H1 (cell line): ENCODE measurements at regions not wholly inside any gene's neighbourhood (a gene's known extent, or its start where the extent isn't known, plus 50 kb on each side); places are given as distances from the start of the nearest gene placed in this dataset.

Experiments
- CTCF ChIA-PET: fragments of 300-600 bp; sonication (Branson Sonifier 250); formaldehyde crosslinking; loops from one replicate; lab custom pipeline; 2021; ENCODE audit not compliant: partially characterized antibody; lab: Charles Lee
- POLR2A ChIA-PET: fragments of 300-600 bp; sonication (Branson Sonifier 250); formaldehyde crosslinking; loops from one replicate; lab custom pipeline; 2021; ENCODE audit warnings: inconsistent platforms; ENCODE audit not compliant: partially characterized antibody; lab: Charles Lee
- DNase-seq, 2 experiments: peaks; one replicate each; pipeline versions ENCODE4 v3.0.0 to v3.0.0-alpha.2; 2010 to 2022; ENCODE audit warnings: low spot score in 2 of 2, low read depth in 1 of 2, mixed read lengths in 1 of 2
- FAIRE-seq: peaks from 2 replicates; lab custom pipeline; 2011; peaks lifted over from hg19 to GRCh38; lab: Jason Lieb, UNC
- H2AFZ ChIP-seq: 2 replicates; pipeline ENCODE4 v1.8.1; 2012; ENCODE audit warnings: low read length, inconsistent platforms
- H2AK5ac ChIP-seq: 2 replicates; pipeline ENCODE4 v1.6.1; 2013; ENCODE audit warnings: low read depth, low read length
- H2BK120ac ChIP-seq: replicated peaks from 2 replicates; pipeline ENCODE3; 2013; ENCODE audit warnings: low read depth, low read length, inconsistent platforms
- H2BK12ac ChIP-seq: 2 replicates; pipeline ENCODE4 v1.6.1; 2013; ENCODE audit warnings: low read depth, low read length
- H2BK15ac ChIP-seq: 2 replicates; pipeline ENCODE4 v1.6.1; 2013; ENCODE audit warnings: low read length
- H2BK20ac ChIP-seq: 2 replicates; pipeline ENCODE4 v1.6.1; 2013; ENCODE audit warnings: low read length
- H2BK5ac ChIP-seq: 2 replicates; pipeline ENCODE4 v1.6.1; 2013; ENCODE audit warnings: low read depth, low read length
- H3K14ac ChIP-seq: 2 replicates; pipeline ENCODE4 v1.6.1; 2013; ENCODE audit warnings: inconsistent platforms; ENCODE audit not compliant: insufficient read length
- H3K18ac ChIP-seq: 2 replicates; pipeline ENCODE4 v1.6.1; 2013; ENCODE audit warnings: low read length; ENCODE audit errors: extremely low read depth
- H3K23ac ChIP-seq: 2 replicates; pipeline ENCODE4 v1.6.1; 2013; ENCODE audit warnings: inconsistent platforms; ENCODE audit not compliant: insufficient read length
- H3K23me2 ChIP-seq: 2 replicates; pipeline ENCODE4 v1.6.1; 2013; ENCODE audit warnings: low read depth, low read length
- H3K27ac ChIP-seq: 2 replicates; pipeline ENCODE4 v1.6.1; 2011; ENCODE audit warnings: low read depth, low read length, inconsistent platforms
- H3K27me3 ChIP-seq, 4 experiments: replicated peaks in 1 of 4; 1 replicate in 1 of 4; 2 replicates in 3 of 4; pipeline versions ENCODE4 v1.6.1 to v1.8.1; 2011 to 2013; ENCODE audit warnings: low read length in 3 of 4, mild to moderate bottlenecking in 3 of 4, inconsistent platforms in 2 of 4, mixed read lengths in 2 of 4, moderate library complexity in 1 of 4; ENCODE audit not compliant: control insufficient read depth in 3 of 4, insufficient read depth in 3 of 4; ENCODE audit errors: extremely low read depth in 1 of 4
- H3K36me3 ChIP-seq, 4 experiments: 2 replicates each; pipeline versions ENCODE4 v1.6.1 to v1.8.1; 2011 to 2013; ENCODE audit warnings: mild to moderate bottlenecking in 4 of 4, low read length in 3 of 4, moderate library complexity in 2 of 4, control low read depth in 1 of 4, inconsistent platforms in 1 of 4; ENCODE audit not compliant: insufficient read depth in 4 of 4, control insufficient read depth in 2 of 4
- H3K4ac ChIP-seq: replicated peaks from 2 replicates; pipeline ENCODE3; 2013; ENCODE audit warnings: low read length, low read depth, mixed read lengths, inconsistent platforms; ENCODE audit not compliant: insufficient read length
- H3K4me1 ChIP-seq, 4 experiments: replicated peaks in 1 of 4; 1 replicate in 1 of 4; 2 replicates in 3 of 4; pipeline versions ENCODE4 v1.6.1 to v1.8.1; 2011 to 2013; ENCODE audit warnings: low read length in 3 of 4, inconsistent platforms in 2 of 4, mixed read lengths in 1 of 4; ENCODE audit not compliant: insufficient read depth in 4 of 4, control insufficient read depth in 3 of 4
- H3K4me2 ChIP-seq, 2 experiments: 2 replicates each; pipeline versions ENCODE4 v1.6.1 to v1.8.1; 2011 to 2013; ENCODE audit warnings: low read depth in 2 of 2, low read length in 2 of 2, control low read depth in 1 of 2, inconsistent platforms in 1 of 2, mild to moderate bottlenecking in 1 of 2; ENCODE audit not compliant: insufficient read depth in 1 of 2
- H3K4me3 ChIP-seq, 4 experiments: fragments of 200-600, 300-600 bp in 1 of 4; sonication (generic), shearing (Covaris generic), sonication (Bioruptor Twin) in 1 of 4; 2 replicates each; pipeline versions ENCODE4 v1.5.1 to v1.8.1; 2011 to 2016; ENCODE audit warnings: low read length in 4 of 4, low read depth in 3 of 4, control low read depth in 2 of 4, inconsistent platforms in 2 of 4, mild to moderate bottlenecking in 2 of 4, mixed read lengths in 1 of 4, moderate library complexity in 1 of 4; ENCODE audit not compliant: insufficient read depth in 2 of 4; ENCODE audit errors: extremely low read depth in 1 of 4
- H3K56ac ChIP-seq: replicated peaks from 2 replicates; pipeline ENCODE3; 2013; ENCODE audit warnings: low read depth, mild to moderate bottlenecking, mixed read lengths, low read length, inconsistent platforms; ENCODE audit not compliant: insufficient read length
- H3K79me1 ChIP-seq: 2 replicates; pipeline ENCODE4 v1.6.1; 2013; ENCODE audit warnings: low read depth, low read length, control low read depth
- H3K79me2 ChIP-seq, 2 experiments: 2 replicates each; pipeline versions ENCODE4 v1.6.1 to v1.8.1; 2012 to 2013; ENCODE audit warnings: low read length in 2 of 2, mild to moderate bottlenecking in 2 of 2, inconsistent platforms in 1 of 2; ENCODE audit not compliant: insufficient read depth in 2 of 2, control insufficient read depth in 1 of 2
- H3K9ac ChIP-seq, 4 experiments: replicated peaks in 1 of 4; 1 replicate in 1 of 4; 2 replicates in 3 of 4; pipeline versions ENCODE4 v1.6.1 to v1.8.1; 2011 to 2013; ENCODE audit warnings: low read depth in 3 of 4, low read length in 3 of 4, control low read depth in 2 of 4, mild to moderate bottlenecking in 2 of 4, moderate library complexity in 2 of 4, inconsistent platforms in 1 of 4; ENCODE audit errors: extremely low read depth in 1 of 4
- H3K9me3 ChIP-seq, 2 experiments: 2 replicates each; pipeline versions ENCODE4 v1.6.1 to v1.8.1; 2012 to 2013; ENCODE audit warnings: mild to moderate bottlenecking in 2 of 2, moderate library complexity in 2 of 2, control low read depth in 1 of 2, inconsistent platforms in 1 of 2, low read depth in 1 of 2, low read length in 1 of 2, mixed read lengths in 1 of 2; ENCODE audit not compliant: insufficient read depth in 2 of 2
- H4K20me1 ChIP-seq, 2 experiments: replicated peaks in 1 of 2; 2 replicates each; pipeline versions ENCODE3 to v1.8.1; 2011 to 2013; ENCODE audit warnings: inconsistent platforms in 2 of 2, low read length in 2 of 2, mild to moderate bottlenecking in 1 of 2; ENCODE audit not compliant: insufficient read depth in 2 of 2, control insufficient read depth in 1 of 2
- H4K5ac ChIP-seq: 2 replicates; pipeline ENCODE4 v1.6.1; 2013; ENCODE audit warnings: low read length, low read depth, mixed read lengths, inconsistent platforms; ENCODE audit not compliant: insufficient read length
- H4K8ac ChIP-seq: 2 replicates; pipeline ENCODE4 v1.8.0; 2013; ENCODE audit warnings: mild to moderate bottlenecking, moderate library complexity, low read length, inconsistent platforms; ENCODE audit not compliant: insufficient read depth; ENCODE audit errors: extremely low read depth
- H4K91ac ChIP-seq: replicated peaks from 2 replicates; pipeline ENCODE3; 2013; ENCODE audit warnings: low read length, mixed read lengths, inconsistent platforms; ENCODE audit not compliant: insufficient read length
- ASH2L ChIP-seq: fragments of 200-600, 300-600 bp; sonication (generic); IDR thresholded peaks from one replicate; pipeline ENCODE4 v1.7.1; 2017; ENCODE audit warnings: low read length
- JUND ChIP-seq: IDR thresholded peaks from 2 replicates; pipeline ENCODE4 v1.6.1; 2011; ENCODE audit warnings: mild to moderate bottlenecking, improper control_type of control experiment, low read length
- NANOG ChIP-seq: IDR thresholded peaks from 2 replicates; pipeline ENCODE4 v1.6.1; 2011; ENCODE audit warnings: low read length, low read depth, mild to moderate bottlenecking, inconsistent platforms; ENCODE audit not compliant: insufficient read depth, poor library complexity, severe bottlenecking
- PHF8 ChIP-seq: fragments of 200-600 bp; sonication (generic); conservative IDR thresholded peaks from 2 replicates; pipeline ENCODE4 v1.7.1; 2012; ENCODE audit warnings: low read depth, mild to moderate bottlenecking, inconsistent platforms, low read length, moderate library complexity
- RNF2 ChIP-seq: fragments of 200-900, 300-1000 bp; sonication (generic); IDR thresholded peaks from 2 replicates; pipeline ENCODE4 v1.7.1; 2016; ENCODE audit warnings: borderline replicate concordance, low read depth, mild to moderate bottlenecking, antibody characterized with exemption, low read length; ENCODE audit not compliant: poor library complexity, severe bottlenecking; ENCODE audit errors: missing control alignments
- SIN3A ChIP-seq, 2 experiments: IDR thresholded peaks in 1 of 2; conservative IDR thresholded peaks in 1 of 2; 2 replicates each; pipeline ENCODE4 v1.6.1; 2011 to 2012; ENCODE audit warnings: low read length in 2 of 2, improper control_type of control experiment in 1 of 2, low read depth in 1 of 2, mild to moderate bottlenecking in 1 of 2
- WGBS, 2 experiments: shearing (Covaris generic) in 1 of 2; methylation state at CpG; one replicate each; pipeline versions ENCODE4 v1.1.6 to v1.1.7; 2013 to 2015; ENCODE audit warnings: low lambda C conversion rate in 2 of 2, mixed read lengths in 2 of 2, inconsistent platforms in 1 of 2, low coverage in 1 of 2, missing lambda C conversion rate in 1 of 2; ENCODE audit not compliant: insufficient replicate concordance in 2 of 2, insufficient coverage in 1 of 2, insufficient read length in 1 of 2; ENCODE audit errors: extremely low coverage in 1 of 2, missing lambda C conversion rate in 1 of 2; 5-methylcytosine and 5-hydroxymethylcytosine counted together

- Histone ChIP-seq H3K36me3 (no peaks in the 10 kb centered on the region), H2BK5ac (no peak overlapping the region), H3K23me2 (no peaks in the 10 kb centered on the region; the same call in 1 of the 2 replicates), H3K9me3 (no peaks in the 10 kb centered on the region), H2BK12ac (peak overlapping the region; percentile 53; the same call in 1 of the 2 replicates), H2AFZ (no peak overlapping the region), H3K4me2 (peak overlapping the region; percentile 48 to 64), H2BK20ac (no peak overlapping the region), H3K14ac (no peak overlapping the region), H3K79me1 (no peaks in the 10 kb centered on the region), H3K27me3 (no peaks in the 10 kb centered on the region; a peak in 2 of 7 replicates), H2BK15ac (no peak overlapping the region), H2AK5ac (no peak overlapping the region), H3K18ac (no peak overlapping the region), H3K56ac (no peak overlapping the region), H3K9ac (no peak overlapping the region), H4K20me1 (no peaks in the 10 kb centered on the region), H3K4me3 (peak overlapping the region in 2 of 4 experiments; percentile 11 to 15; a peak in 2 of 8 replicates), H3K23ac (no peak overlapping the region), H4K5ac (no peak overlapping the region), H3K27ac (no peak overlapping the region), H2BK120ac (no peak overlapping the region), H3K79me2 (no peaks in the 10 kb centered on the region), H3K4ac (no peak overlapping the region), H4K91ac (no peak overlapping the region), H3K4me1 (peaks cover 0 to 6% (median 1%) of the 10 kb centered on the region in 4 experiments; a peak in 3 of 7 replicates), H4K8ac (no peak overlapping the region)
- POLR2A ChIA-PET: no interaction called here
- CTCF ChIA-PET: no interaction called here
- TF ChIP-seq JUND: no peak
- no peak for TF ChIP-seq RNF2
- no peak for TF ChIP-seq ASH2L
- TF ChIP-seq SIN3A (conservative IDR thresholded peaks at IDR 0.05 in 1 of 2, IDR thresholded peaks at IDR 0.05 in 1 of 2; ENCODE audit: low read depth in 1 of 2, low read length in 2 of 2): no peak
- no peak for TF ChIP-seq PHF8
- TF ChIP-seq NANOG: peak; percentile 85
- WGBS, 2 experiments: 25% methylated on average over 6 of the region's 6 CpGs; no CpG with 5 or more reads in 1 of the 2 experiments
- peak; percentile 89 for FAIRE-seq
- peak; percentile 72 to 77 for DNase-seq
These were observed 1709.1 kb upstream of the LRRTM1 start for GRCh38 chr2:82013641-82014040.
